Lung (tissue), 11 donors: ENCODE measurements at regions not wholly inside any gene's neighbourhood (a gene's known extent, or its start where the extent isn't known, plus 50 kb on each side); places are given as distances from the start of the nearest gene placed in this dataset.

ENCODE experiments used
- ATAC-seq: fragments of 200-7000 bp; cut with Tn5 transposase; one replicate; pipeline ENCODE4 v1.9.1; 2020; ENCODE audit warnings: moderate number of reproducible peaks; ENCODE audit not compliant: insufficient read depth, low FRiP score
- DNase-seq, 3 donors: peaks; one replicate each; pipeline ENCODE4 v3.0.0-alpha.2; 2013 to 2017
- H3K27ac ChIP-seq, 2 donors: one replicate each; pipeline ENCODE4 v1.5.1; 2013; ENCODE audit warnings: mild to moderate bottlenecking in 2 of 2, moderate library complexity in 2 of 2, control low read depth in 1 of 2, inconsistent platforms in 1 of 2, low read depth in 1 of 2, low read length in 1 of 2
- H3K27me3 ChIP-seq, 3 donors: one replicate each; pipeline ENCODE4 v1.5.1; 2013; ENCODE audit warnings: low read length in 2 of 3; ENCODE audit not compliant: control insufficient read depth in 3 of 3, insufficient read depth in 3 of 3
- H3K36me3 ChIP-seq, 4 donors: one replicate each; pipeline ENCODE4 v1.5.1; 2013; ENCODE audit warnings: low read length in 4 of 4, mild to moderate bottlenecking in 1 of 4, moderate library complexity in 1 of 4; ENCODE audit not compliant: control insufficient read depth in 4 of 4, insufficient read depth in 4 of 4
- H3K4me1 ChIP-seq, 5 donors: one replicate each; pipeline ENCODE4 v1.5.1; 2013; ENCODE audit warnings: low read length in 5 of 5, mild to moderate bottlenecking in 2 of 5, moderate library complexity in 1 of 5; ENCODE audit not compliant: control insufficient read depth in 5 of 5, insufficient read depth in 5 of 5
- H3K4me3 ChIP-seq: one replicate; pipeline ENCODE4 v1.5.1; 2013; ENCODE audit warnings: mild to moderate bottlenecking, control low read depth, moderate library complexity
- H3K9ac ChIP-seq, 2 donors: one replicate each; pipeline ENCODE4 v1.5.1; 2013; ENCODE audit warnings: low read length in 2 of 2, control low read depth in 1 of 2; ENCODE audit not compliant: insufficient read depth in 1 of 2
- H3K9me3 ChIP-seq, 4 donors: one replicate each; pipeline ENCODE4 v1.5.1; 2013; ENCODE audit warnings: low read length in 3 of 4, mild to moderate bottlenecking in 1 of 4, moderate library complexity in 1 of 4; ENCODE audit not compliant: control insufficient read depth in 4 of 4, insufficient read depth in 3 of 4
- WGBS, 2 donors: extraction: QIAGEN DNeasy Blood & Tissue Kit; methylation state at CpG; one replicate each; pipeline ENCODE4 v1.1.7; 2013; 5-methylcytosine and 5-hydroxymethylcytosine counted together
- TF ChIP-seq, protein P1 (sequence below): IDR thresholded peaks from 2 replicates; pipeline ENCODE4 v1.5.1; 2012; ENCODE audit warnings: mild to moderate bottlenecking; ENCODE audit errors: control extremely low read depth, extremely low read depth
- donor health status: control.
- donor health status: control.
- donor health status: Bipolar disorder and iron deficiency.
- donor health status: healthy.
- donor health status: DM: yes; HTN: yes; CAD: no.

DNA sequence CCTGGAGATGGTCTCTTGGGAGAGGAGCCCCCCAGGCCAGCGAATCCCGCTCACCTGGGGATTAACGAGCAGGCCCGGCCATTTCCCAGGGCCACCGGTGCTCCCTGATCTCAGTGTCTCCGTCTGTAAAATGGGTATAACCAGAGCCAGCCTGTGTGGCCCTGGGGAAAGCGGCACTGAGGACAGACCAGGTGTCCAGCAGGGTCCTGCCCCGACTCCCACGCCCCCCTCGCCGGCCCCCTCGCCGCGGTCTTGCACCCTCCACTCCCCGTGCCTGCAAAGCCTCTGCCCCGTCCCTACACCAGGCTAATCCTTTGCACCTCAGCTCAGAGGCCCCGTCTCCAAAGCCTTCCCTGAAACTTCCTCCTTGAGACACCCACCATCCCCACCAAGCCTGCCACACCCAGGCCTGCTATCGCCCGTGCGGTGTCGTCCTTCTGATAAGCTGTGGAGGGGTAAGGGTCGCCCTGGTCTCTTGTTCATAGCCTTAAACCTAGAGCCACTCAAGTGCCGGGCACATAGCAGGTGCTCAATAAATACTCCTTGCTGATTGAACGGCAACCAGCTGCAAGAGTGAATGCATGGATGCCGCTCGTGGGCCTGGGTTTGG is 259.1 kb downstream of the C16orf95 start:
- Histone ChIP-seq H3K36me3 (no peaks in the 10 kb centered on the region), H3K27ac (no peak overlapping the region), H3K9me3 (peaks cover 0 to 7% (median 2%) of the 10 kb centered on the region in 4 donors), H3K9ac (no peak overlapping the region), H3K4me1 (peaks cover 0 to 13% (median 0%) of the 10 kb centered on the region in 5 donors), H3K27me3 (no peaks in the 10 kb centered on the region), H3K4me3 (no peak overlapping the region)
- DNase-seq (no peak), ATAC-seq (no peak)
- TF ChIP-seq, protein P1, sequence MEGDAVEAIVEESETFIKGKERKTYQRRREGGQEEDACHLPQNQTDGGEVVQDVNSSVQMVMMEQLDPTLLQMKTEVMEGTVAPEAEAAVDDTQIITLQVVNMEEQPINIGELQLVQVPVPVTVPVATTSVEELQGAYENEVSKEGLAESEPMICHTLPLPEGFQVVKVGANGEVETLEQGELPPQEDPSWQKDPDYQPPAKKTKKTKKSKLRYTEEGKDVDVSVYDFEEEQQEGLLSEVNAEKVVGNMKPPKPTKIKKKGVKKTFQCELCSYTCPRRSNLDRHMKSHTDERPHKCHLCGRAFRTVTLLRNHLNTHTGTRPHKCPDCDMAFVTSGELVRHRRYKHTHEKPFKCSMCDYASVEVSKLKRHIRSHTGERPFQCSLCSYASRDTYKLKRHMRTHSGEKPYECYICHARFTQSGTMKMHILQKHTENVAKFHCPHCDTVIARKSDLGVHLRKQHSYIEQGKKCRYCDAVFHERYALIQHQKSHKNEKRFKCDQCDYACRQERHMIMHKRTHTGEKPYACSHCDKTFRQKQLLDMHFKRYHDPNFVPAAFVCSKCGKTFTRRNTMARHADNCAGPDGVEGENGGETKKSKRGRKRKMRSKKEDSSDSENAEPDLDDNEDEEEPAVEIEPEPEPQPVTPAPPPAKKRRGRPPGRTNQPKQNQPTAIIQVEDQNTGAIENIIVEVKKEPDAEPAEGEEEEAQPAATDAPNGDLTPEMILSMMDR: no peak
- WGBS, 2 donors: 93 to 94% methylated on average over 25 to 26 of the region's 26 CpGs

DNA sequence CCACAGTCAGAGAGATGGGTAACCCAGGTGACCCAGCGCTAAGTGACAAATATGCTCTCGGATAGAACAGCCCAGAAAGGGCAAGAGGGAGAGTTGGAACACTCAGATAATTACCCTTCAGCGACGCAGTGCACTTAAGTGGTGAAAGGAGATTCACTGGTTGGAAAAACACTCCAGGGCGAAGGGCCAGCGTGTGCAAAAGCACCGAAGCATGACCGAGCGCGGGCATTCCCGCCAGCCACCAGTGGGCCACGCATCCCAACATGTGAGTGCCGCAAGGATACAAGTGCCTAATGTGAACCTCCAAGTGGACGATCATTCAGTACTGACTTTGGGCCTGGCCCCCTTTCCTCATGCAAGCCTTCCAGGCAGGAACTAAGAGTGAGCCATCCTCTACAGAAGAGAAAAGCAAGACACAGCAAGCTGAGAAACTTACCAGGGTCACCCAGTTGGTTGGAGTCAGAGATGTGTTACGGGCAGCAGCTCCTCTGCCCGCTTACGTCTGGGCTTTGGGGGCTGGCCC is 258.4 kb downstream of the C16orf95 start:
- Histone ChIP-seq H3K9me3 (peaks cover 0 to 6% (median 2%) of the 10 kb centered on the region in 4 donors), H3K36me3 (no peaks in the 10 kb centered on the region), H3K4me1 (peaks cover 0 to 13% (median 0%) of the 10 kb centered on the region in 5 donors), H3K4me3 (no peak overlapping the region), H3K27ac (no peak overlapping the region), H3K9ac (no peak overlapping the region), H3K27me3 (peaks cover 0 to 2% (median under 1%) of the 10 kb centered on the region in 3 donors)
- ATAC-seq (no peak), DNase-seq (no peak)
- TF ChIP-seq, protein P1: no peak
- WGBS, 2 donors: 96 to 97% methylated on average over 17 of the region's 17 CpGs

DNA sequence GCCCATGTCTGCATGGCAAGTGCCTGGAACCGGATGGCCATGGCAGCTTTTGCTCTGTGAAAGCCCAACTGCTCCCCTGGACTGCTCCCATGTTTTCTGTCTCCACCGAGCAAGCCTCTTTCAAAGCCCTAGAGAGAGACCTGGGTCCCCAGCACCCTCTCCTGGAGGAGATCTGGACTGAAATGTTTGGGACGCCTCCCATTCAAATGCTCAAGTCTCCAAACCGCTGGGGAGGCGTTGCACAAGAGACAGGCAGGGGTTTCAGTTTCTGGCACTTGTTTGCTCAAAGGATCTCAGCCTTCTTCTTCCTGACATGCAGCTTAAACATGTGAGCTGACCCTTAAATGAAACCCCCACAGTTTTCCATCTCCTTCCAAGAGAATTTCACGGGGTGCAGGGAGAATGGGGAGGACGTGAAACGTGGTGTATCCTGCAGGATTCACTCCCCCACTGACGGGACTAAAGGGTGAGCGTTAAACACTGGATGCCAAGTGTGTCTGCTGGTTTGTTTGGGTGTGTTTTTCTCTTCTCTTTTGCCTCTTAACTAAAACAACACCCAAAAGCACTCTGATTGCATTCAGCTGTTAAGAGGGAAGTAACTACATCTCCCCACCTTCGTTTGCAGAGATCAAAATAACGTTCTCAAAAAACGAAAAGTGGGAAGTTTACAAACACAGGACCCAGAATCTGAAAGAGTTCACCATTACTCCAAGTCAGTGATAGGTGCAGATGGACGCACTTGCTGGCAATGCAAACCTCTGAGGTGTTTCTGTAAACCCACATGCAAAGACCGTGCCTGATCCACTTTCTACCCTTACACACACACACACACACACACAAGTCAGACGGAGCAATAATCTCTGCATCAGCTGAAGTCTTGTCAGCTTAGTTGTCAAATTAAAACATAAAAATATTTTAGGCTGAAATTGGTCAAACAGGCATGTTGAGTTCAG is 256.9 kb downstream of the C16orf95 start:
- Histone ChIP-seq H3K9ac (no peak overlapping the region), H3K27ac (no peak overlapping the region), H3K4me1 (peaks cover 0 to 22% (median 0%) of the 10 kb centered on the region in 5 donors), H3K4me3 (no peak overlapping the region), H3K36me3 (no peaks in the 10 kb centered on the region), H3K27me3 (peaks cover 0 to 2% (median 2%) of the 10 kb centered on the region in 3 donors), H3K9me3 (no peaks in the 10 kb centered on the region)
- ATAC-seq: no peak
- peak; percentile 50 to 64 (median 63) for DNase-seq
- WGBS, 2 donors: 40 to 56% methylated on average over 16 of the region's 16 CpGs
- TF ChIP-seq, protein P1: no peak
